A549 (cell line): ENCODE measurements at regions not wholly inside any gene's neighbourhood (a gene's known extent, or its start where the extent isn't known, plus 50 kb on each side); places are given as distances from the start of the nearest gene placed in this dataset.

Experiments
- ATAC-seq, 2 experiments: fragments of 200-7000 bp in 1 of 2; fragments of >200 bp in 1 of 2; cut with Nextera tagmentation in 1 of 2; cut with Tn5 transposase in 1 of 2; 3 replicates each; pipeline versions ENCODE4 v1.8.0 to v1.9.1; 2018 to 2020; ENCODE audit warnings: mild to moderate bottlenecking in 1 of 2, moderate library complexity in 1 of 2
- CTCF ChIA-PET: fragments of 300-600 bp; sonication (Branson Sonifier 250); formaldehyde crosslinking; extraction: SDS; loops from one replicate; lab custom pipeline; 2021; ENCODE audit warnings: antibody characterized with exemption, inconsistent platforms; lab: Yijun Ruan, JAX
- POLR2A ChIA-PET: fragments of 350-600 bp; formaldehyde crosslinking; extraction: SDS; loops from one replicate; lab custom pipeline; 2021; ENCODE audit warnings: antibody characterized with exemption, inconsistent platforms; lab: Yijun Ruan, JAX
- DNase-seq, 2 experiments: peaks; one replicate each; pipeline versions ENCODE4 v3.0.0 to v3.0.0-alpha.2; 2011 to 2016; ENCODE audit warnings: low read depth in 1 of 2, low spot score in 1 of 2
- FAIRE-seq: peaks from 2 replicates; lab custom pipeline; 2011; peaks lifted over from hg19 to GRCh38; lab: Jason Lieb, UNC
- H3K27ac ChIP-seq, 2 experiments: fragments of >200 bp; sonication (Bioruptor Twin); formaldehyde crosslinking; 3 replicates each; pipeline ENCODE4 v1.5.1; 2016 to 2017
- H3K4me1 ChIP-seq: fragments of >200 bp; sonication (Bioruptor Twin); formaldehyde crosslinking; 3 replicates; pipeline ENCODE4 v1.6.1; 2016
- H3K4me2 ChIP-seq: fragments of >200 bp; sonication (Bioruptor Twin); formaldehyde crosslinking; 3 replicates; pipeline ENCODE4 v1.6.1; 2016
- H3K4me3 ChIP-seq: fragments of >200 bp; sonication (Bioruptor Twin); formaldehyde crosslinking; 3 replicates; pipeline ENCODE4 v1.5.1; 2016
- H3K9me3 ChIP-seq: fragments of >200 bp; sonication (Bioruptor Twin); formaldehyde crosslinking; 3 replicates; pipeline ENCODE4 v1.6.1; 2016
- CBX2 ChIP-seq: fragments of 200-600 bp; sonication (generic); IDR thresholded peaks from 2 replicates; pipeline ENCODE4 v1.6.1; 2016; ENCODE audit warnings: low read depth, mild to moderate bottlenecking, borderline replicate concordance
- CBX8 ChIP-seq: fragments of 200-600 bp; sonication (generic); IDR thresholded peaks from 2 replicates; pipeline ENCODE4 v1.6.1; 2016
- CHD4 ChIP-seq: fragments of 200-600 bp; sonication (generic); IDR thresholded peaks from 2 replicates; pipeline ENCODE4 v1.6.1; 2016; ENCODE audit warnings: antibody characterized with exemption, mild to moderate bottlenecking, borderline replicate concordance
- ELK1 ChIP-seq: fragments of 150-350 bp; IDR thresholded peaks from 2 replicates; pipeline ENCODE4 v1.6.1; 2014; ENCODE audit warnings: low read depth, mild to moderate bottlenecking, low read length
- ESRRA ChIP-seq: fragments of 150-350 bp; IDR thresholded peaks from 2 replicates; pipeline ENCODE4 v1.6.1; 2014; ENCODE audit warnings: mild to moderate bottlenecking, low read length, borderline replicate concordance
- FOSB ChIP-seq: fragments of 250-450 bp; sonication (Bioruptor Pico); IDR thresholded peaks from 2 replicates; pipeline ENCODE4 v1.5.0; 2020; ENCODE audit warnings: mild to moderate bottlenecking, moderate library complexity
- FOSL2 ChIP-seq, 2 experiments: fragments of 450-650 bp in 1 of 2; fragments of >200 bp in 1 of 2; sonication (Bioruptor Twin) in 1 of 2; formaldehyde crosslinking; IDR thresholded peaks; 2 replicates each; pipeline versions ENCODE4 v1.5.0 to v1.6.1; 2016 to 2020; ENCODE audit warnings: mild to moderate bottlenecking in 1 of 2, moderate library complexity in 1 of 2
- GATA3 ChIP-seq: IDR thresholded peaks from 2 replicates; pipeline ENCODE4 v1.6.1; 2012; ENCODE audit warnings: borderline replicate concordance
- HDAC2 ChIP-seq: fragments of 200-600 bp; sonication (generic); IDR thresholded peaks from 2 replicates; pipeline ENCODE4 v1.6.1; 2016
- HES2 ChIP-seq: fragments of >200 bp; sonication (Bioruptor Twin); formaldehyde crosslinking; IDR thresholded peaks from 2 replicates; pipeline ENCODE4 v1.6.1; 2016
- HEYL ChIP-seq: fragments of 250-450 bp; sonication (Bioruptor Pico); IDR thresholded peaks from 2 replicates; pipeline ENCODE4 v1.8.0; 2021; ENCODE audit warnings: mild to moderate bottlenecking, moderate library complexity
- HOXB13 ChIP-seq: fragments of 250-450 bp; sonication (Bioruptor Pico); IDR thresholded peaks from 2 replicates; pipeline ENCODE4 v1.5.0; 2020; ENCODE audit warnings: low read depth, mild to moderate bottlenecking, moderate library complexity
- HOXB5 ChIP-seq: fragments of 250-450 bp; sonication (Bioruptor Pico); IDR thresholded peaks from 2 replicates; pipeline ENCODE4 v1.5.0; 2020; ENCODE audit warnings: mild to moderate bottlenecking, moderate library complexity
- JUN ChIP-seq, 2 experiments: fragments of >200 bp; sonication (Bioruptor Twin); formaldehyde crosslinking; IDR thresholded peaks; 2 replicates in 1 of 2; 3 replicates in 1 of 2; pipeline ENCODE4 v1.6.1; 2016 to 2017
- JUNB ChIP-seq: fragments of >200 bp; sonication (Bioruptor Twin); formaldehyde crosslinking; IDR thresholded peaks from 2 replicates; pipeline ENCODE4 v1.6.1; 2016
- KDM1A ChIP-seq: fragments of 200-600 bp; sonication (generic); IDR thresholded peaks from 2 replicates; pipeline ENCODE4 v1.6.1; 2016; ENCODE audit warnings: low read depth, mild to moderate bottlenecking
- MAFK ChIP-seq: fragments of 450-650 bp; IDR thresholded peaks from 2 replicates; pipeline ENCODE4 v1.6.1; 2014; ENCODE audit not compliant: partially characterized antibody
- MYC ChIP-seq: IDR thresholded peaks from 2 replicates; pipeline ENCODE4 v1.6.1; 2012; ENCODE audit warnings: mild to moderate bottlenecking, inconsistent platforms, low read length, improper control_type of control experiment, borderline replicate concordance
- PHF8 ChIP-seq: fragments of 200-600 bp; sonication (generic); IDR thresholded peaks from 2 replicates; pipeline ENCODE4 v1.6.1; 2016; ENCODE audit warnings: low read depth, mild to moderate bottlenecking, antibody characterized with exemption, moderate library complexity, borderline replicate concordance
- POLR2AphosphoS2 ChIP-seq: conservative IDR thresholded peaks from 2 replicates; pipeline ENCODE4 v1.6.1; 2012; ENCODE audit warnings: low read length, improper control_type of control experiment, inconsistent platforms
- REST ChIP-seq: fragments of 200-600 bp; sonication (generic); IDR thresholded peaks from 2 replicates; pipeline ENCODE4 v1.6.1; 2016; ENCODE audit warnings: antibody characterized with exemption, mild to moderate bottlenecking, moderate library complexity
- RFX5 ChIP-seq: fragments of 450-650 bp; IDR thresholded peaks from 2 replicates; pipeline ENCODE4 v1.7.1; 2014; ENCODE audit warnings: antibody characterized with exemption, mild to moderate bottlenecking, moderate library complexity
- RNF2 ChIP-seq: fragments of 200-600 bp; sonication (generic); IDR thresholded peaks from 2 replicates; pipeline ENCODE4 v1.6.1; 2016; ENCODE audit warnings: low read depth, mild to moderate bottlenecking, antibody characterized with exemption, moderate library complexity, borderline replicate concordance
- SREBF2 ChIP-seq: fragments of 450-650 bp; IDR thresholded peaks from 2 replicates; pipeline ENCODE4 v1.6.1; 2014; ENCODE audit warnings: mild to moderate bottlenecking, moderate library complexity
- TFCP2L1 ChIP-seq: fragments of 250-450 bp; sonication (Bioruptor Pico); IDR thresholded peaks from 2 replicates; pipeline ENCODE4 v1.5.0; 2021; ENCODE audit warnings: mild to moderate bottlenecking
- ZC3H11A ChIP-seq: fragments of 450-650 bp; IDR thresholded peaks from 2 replicates; pipeline ENCODE4 v1.6.1; 2014; ENCODE audit warnings: antibody characterized with exemption, mild to moderate bottlenecking
- ZNF302 ChIP-seq: fragments of 250-450 bp; sonication (Bioruptor Pico); IDR thresholded peaks from 2 replicates; pipeline ENCODE4 v1.9.0; 2021; ENCODE audit warnings: inconsistent platforms, mild to moderate bottlenecking, moderate library complexity
- ZSCAN20 ChIP-seq: fragments of 250-450 bp; sonication (Bioruptor Pico); IDR thresholded peaks from 2 replicates; pipeline ENCODE4 v1.8.0; 2022; ENCODE audit warnings: mild to moderate bottlenecking, moderate library complexity
- WGBS: methylation state at CpG from one replicate; pipeline ENCODE4 v1.1.6; 2017; ENCODE audit errors: missing lambda C conversion rate; 5-methylcytosine and 5-hydroxymethylcytosine counted together

DNA sequence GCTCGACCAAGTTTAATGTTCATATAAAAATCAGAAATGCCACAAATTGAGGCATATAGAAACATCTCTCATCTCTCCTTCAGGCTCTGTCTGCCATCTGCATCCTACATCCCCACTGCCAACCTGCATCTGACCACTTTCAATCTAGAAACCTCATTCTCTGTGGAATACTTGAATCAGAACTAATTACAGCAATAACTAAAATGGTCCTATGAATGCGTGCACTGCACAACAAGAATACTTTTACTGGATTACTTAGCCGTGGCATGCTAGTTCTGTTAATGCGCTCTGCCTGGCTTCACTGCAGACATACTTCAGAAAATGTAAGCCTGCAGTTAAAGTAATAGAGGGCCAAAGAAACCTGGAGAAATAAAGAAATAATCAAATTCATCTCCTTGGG, 89.8 kb upstream of the NR5A2 start:
- CTCF ChIA-PET = interaction anchor here (0.6 to 1.1 kb wide), 4 partner anchors 14 to 403 kb away, joined by 3 to 4 read pairs (median 4); no protein-coding TSS in a partner anchor

DNA sequence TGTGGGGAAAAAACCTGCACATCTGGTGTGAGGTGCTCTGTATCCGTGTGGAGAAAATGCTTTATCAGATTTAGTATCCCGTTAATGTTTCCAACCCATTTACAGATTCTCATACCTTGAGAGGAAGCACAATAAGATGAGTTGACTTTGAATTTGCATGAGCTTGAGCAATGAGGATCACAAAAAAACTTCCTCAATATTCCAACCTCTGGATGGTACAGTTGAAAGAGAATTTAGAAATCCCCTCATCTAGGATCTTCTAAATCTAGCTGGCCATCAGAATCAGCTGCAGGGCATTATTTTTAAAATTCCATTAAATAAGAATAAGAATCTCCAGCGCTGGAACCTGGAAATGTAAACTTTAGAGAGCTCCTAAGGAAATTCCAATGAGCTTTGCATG, 82.5 kb upstream of the NR5A2 start:
- ATAC-seq (no peak), DNase-seq (no peak), FAIRE-seq (no peak)
- 77% methylated on average over 3 of the region's 3 CpGs for WGBS
- Histone ChIP-seq H3K4me3 (no peak overlapping the region), H3K9me3 (no peaks in the 10 kb centered on the region), H3K4me2 (no peak overlapping the region), H3K4me1 (peaks cover 6% of the 10 kb centered on the region; the same call in 1 of the 3 replicates), H3K27ac (no peak overlapping the region)
- ChIA-PET POLR2A (no interaction called here), CTCF (interaction anchor here (0.8 to 1.6 kb wide), 3 partner anchors 9 to 260 kb away, joined by 3 to 7 read pairs (median 3); no protein-coding TSS in a partner anchor)
- TF ChIP-seq JUN (IDR thresholded peaks at IDR 0.05) (no peak), ESRRA (no peak), CBX2 (no peak), REST (no peak), CBX8 (no peak), ELK1 (no peak), RNF2 (no peak), POLR2AphosphoS2 (no peak), MYC (no peak), ZC3H11A (no peak), SREBF2 (no peak), ZNF302 (CRISPR knock-in tag) (no peak), MAFK (no peak), FOSB (CRISPR knock-in tag) (no peak), KDM1A (no peak), TFCP2L1 (CRISPR knock-in tag) (no peak), HDAC2 (no peak), FOSL2 (IDR thresholded peaks at IDR 0.05) (no peak), FOSL2 (CRISPR knock-in tag; IDR thresholded peaks at IDR 0.05) (no peak)

More for the DNA sequence above, 89.8 kb upstream of the NR5A2 start:
- POLR2A ChIA-PET = no interaction called here
- Histone ChIP-seq H3K9me3 (no peaks in the 10 kb centered on the region), H3K27ac (no peak overlapping the region), H3K4me1 (peaks cover 10% of the 10 kb centered on the region; the same call in 2 of the 3 replicates), H3K4me2 (no peak overlapping the region), H3K4me3 (no peak overlapping the region)
- TF ChIP-seq SREBF2 = no peak
- TF ChIP-seq CBX2 = no peak
- TF ChIP-seq HOXB5 (CRISPR knock-in tag) = no peak
- TF ChIP-seq KDM1A = no peak
- TF ChIP-seq REST = no peak
- no peak for TF ChIP-seq MYC
- no peak for TF ChIP-seq CHD4
- TF ChIP-seq JUNB = no peak
- no peak for TF ChIP-seq TFCP2L1 (CRISPR knock-in tag)
- TF ChIP-seq CBX8 = no peak
- TF ChIP-seq ZSCAN20 (CRISPR knock-in tag) = no peak
- no peak for TF ChIP-seq HEYL (CRISPR knock-in tag)
- no peak for TF ChIP-seq HOXB13
- TF ChIP-seq PHF8 = no peak
- TF ChIP-seq RFX5 = no peak
- TF ChIP-seq HES2 = no peak
- TF ChIP-seq FOSL2 (IDR thresholded peaks at IDR 0.05) = no peak
- no peak for TF ChIP-seq FOSL2 (CRISPR knock-in tag; IDR thresholded peaks at IDR 0.05)
- no peak for TF ChIP-seq GATA3
- FAIRE-seq (no peak), ATAC-seq (no peak), DNase-seq (no peak)
- 80% methylated on average over 4 of the region's 4 CpGs for WGBS
